ENCODE measurements at regions not wholly inside any gene's neighbourhood (a gene's known extent, or its start where the extent isn't known, plus 50 kb on each side); places are given as distances from the start of the nearest gene placed in this dataset.
A peak's percentile ranks its signal among the peaks of the same experiment; 100 is the strongest.

DNA sequence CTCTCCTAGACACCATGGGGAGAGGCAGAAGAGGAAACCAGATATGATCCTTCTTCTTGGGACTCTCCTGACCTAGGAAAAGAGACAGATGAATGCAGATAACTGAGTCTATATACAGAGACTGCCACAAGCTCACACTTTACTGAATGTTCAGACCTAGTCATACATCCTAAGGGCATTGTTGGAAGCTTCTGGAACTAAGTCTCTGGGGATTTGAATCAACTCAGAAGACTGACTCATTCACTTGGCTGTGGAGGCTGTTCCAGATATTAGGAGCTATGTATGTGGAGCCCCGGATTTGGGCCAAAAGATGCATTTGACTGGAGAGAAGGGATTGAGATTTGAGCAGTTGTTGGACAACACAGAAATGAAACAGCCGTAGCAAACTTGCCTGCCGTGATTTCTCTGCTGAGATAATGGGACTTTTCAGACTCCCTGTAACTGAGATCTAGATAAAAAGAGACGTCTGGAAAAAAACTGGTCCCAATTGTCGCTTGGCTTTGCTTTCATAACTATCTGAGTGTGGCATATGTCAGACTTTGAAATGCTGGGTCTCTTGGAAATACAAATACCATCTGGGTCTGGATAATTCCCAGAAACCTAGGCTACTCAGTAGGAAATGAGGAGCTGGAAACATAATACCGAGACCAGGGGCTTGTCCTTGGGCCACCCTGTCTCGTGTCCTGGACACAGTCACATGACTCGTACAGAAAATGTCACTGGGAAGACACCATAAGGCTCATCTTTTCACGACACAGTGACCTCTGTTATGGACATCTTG is 396.8 kb downstream of the NUAK1 start:
- TF ChIP-seq, protein P1, sequence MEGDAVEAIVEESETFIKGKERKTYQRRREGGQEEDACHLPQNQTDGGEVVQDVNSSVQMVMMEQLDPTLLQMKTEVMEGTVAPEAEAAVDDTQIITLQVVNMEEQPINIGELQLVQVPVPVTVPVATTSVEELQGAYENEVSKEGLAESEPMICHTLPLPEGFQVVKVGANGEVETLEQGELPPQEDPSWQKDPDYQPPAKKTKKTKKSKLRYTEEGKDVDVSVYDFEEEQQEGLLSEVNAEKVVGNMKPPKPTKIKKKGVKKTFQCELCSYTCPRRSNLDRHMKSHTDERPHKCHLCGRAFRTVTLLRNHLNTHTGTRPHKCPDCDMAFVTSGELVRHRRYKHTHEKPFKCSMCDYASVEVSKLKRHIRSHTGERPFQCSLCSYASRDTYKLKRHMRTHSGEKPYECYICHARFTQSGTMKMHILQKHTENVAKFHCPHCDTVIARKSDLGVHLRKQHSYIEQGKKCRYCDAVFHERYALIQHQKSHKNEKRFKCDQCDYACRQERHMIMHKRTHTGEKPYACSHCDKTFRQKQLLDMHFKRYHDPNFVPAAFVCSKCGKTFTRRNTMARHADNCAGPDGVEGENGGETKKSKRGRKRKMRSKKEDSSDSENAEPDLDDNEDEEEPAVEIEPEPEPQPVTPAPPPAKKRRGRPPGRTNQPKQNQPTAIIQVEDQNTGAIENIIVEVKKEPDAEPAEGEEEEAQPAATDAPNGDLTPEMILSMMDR (IDR thresholded peaks at IDR 0.05): no peak
- ATAC-seq (ENCODE audit: low FRiP score) (peak; percentile 87), DNase-seq (ENCODE audit: low spot score) (no peak)

DNA sequence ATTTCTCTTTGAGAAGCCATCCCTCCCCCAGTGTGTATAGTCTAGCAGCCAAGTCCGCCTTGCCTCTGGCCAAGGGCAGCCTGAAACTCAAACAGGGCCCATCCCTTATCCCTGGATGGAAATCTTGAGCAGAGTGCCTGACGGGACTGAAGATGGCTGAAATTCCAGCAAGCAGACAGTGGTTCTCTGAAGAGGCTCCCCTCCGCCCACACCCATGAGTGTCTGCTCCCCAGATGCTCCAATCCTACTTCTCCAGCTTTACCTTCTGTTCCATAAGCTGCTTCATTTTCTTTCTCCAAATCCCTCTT is 396.2 kb downstream of the NUAK1 start:
- DNase-seq (ENCODE audit: low spot score) (no peak), ATAC-seq (ENCODE audit: low FRiP score) (no peak)
- TF ChIP-seq, protein P1 (IDR thresholded peaks at IDR 0.05): no peak

DNA sequence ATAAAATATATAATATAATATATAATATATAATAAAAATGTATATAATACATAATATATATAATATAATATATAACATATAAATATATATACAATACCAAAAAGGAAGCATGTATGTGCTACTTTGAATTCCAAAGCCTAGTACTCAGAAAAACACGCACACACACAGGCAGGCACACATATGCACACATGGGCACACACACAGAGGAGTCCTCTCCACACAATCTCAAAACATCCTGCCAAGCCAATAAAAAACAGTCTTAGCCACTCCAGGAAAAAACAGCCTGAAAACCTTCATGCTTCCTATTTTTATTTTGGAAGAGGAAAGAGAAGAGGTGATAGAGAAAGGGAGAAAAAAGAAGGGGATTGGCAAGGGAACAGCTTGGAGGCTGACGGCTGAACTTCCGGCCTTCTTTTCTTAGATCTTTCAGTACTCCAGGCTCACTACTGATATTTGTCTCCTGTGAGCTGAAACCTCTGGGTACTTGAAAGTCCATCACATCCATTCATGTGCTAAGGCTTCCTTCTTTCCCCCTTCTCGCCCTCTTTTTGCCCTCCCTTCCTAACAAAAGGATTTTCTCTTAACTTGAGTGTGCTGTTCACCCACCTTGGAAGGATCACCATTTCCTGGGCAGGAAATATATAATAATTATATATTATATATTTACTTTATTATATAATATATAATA is 394.2 kb downstream of the NUAK1 start:
- ATAC-seq (ENCODE audit: low FRiP score) (no peak), DNase-seq (ENCODE audit: low spot score) (no peak)
- TF ChIP-seq, protein P1 (IDR thresholded peaks at IDR 0.05): no peak

DNA sequence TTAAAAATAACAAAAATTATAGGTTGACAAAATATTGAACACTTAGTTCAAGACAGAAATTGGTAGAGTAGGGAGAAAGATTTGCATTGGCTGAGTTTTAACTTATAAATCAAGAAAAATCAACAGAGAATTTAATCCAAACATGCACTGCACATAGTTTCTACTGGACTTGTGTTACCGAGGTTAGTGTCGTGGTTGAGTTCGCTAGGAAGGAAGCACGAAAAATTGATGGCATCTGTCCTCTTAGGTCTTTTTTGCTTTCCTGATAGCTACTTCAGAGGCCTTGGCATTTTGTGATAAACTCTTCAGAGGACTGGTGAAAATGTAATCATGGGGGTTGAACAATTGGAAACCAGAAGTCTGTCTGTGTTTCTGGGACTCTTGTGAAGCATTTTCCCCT is 392.9 kb downstream of the NUAK1 start:
- DNase-seq (ENCODE audit: low spot score): no peak
- TF ChIP-seq, protein P1 (IDR thresholded peaks at IDR 0.05): no peak
- no peak for ATAC-seq (ENCODE audit: low FRiP score)

DNA sequence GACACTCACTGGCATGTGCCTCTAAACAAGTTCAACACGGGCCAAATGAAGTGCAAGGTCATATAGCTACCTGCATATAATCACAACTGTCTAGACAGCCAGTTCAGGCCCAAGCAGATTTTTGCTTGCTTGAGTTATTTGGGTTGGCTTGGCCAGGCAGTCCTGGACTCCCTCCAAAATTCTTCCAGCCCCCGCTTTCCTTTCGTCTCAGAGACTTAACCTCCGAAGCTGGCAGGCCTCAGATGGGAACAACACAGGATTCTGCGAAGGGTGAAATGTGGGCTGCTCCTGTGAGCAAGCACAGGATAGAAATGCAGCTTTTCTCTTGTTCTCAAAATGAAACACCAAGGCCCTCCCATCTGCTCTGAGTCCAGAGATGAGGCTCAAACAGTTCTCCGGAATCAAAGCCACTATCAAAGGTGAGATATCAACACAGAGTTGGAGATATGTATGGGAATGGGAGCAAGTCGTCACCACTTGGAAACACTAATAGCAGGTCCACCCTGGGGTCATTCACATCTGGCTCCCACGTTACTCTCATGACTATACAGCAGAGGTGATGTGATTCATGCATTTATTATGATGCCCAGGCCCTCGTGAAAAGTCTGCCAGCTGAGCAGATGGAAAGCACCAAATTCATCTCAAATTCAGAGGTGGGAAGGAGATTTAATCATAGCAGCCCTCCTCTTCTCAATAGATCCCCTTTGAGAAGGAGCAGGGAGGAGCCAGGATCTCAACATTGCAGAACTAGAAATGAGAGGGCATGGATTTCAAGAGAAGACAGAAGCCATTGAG is 389.8 kb downstream of the NUAK1 start:
- peak; percentile 94 for ATAC-seq (ENCODE audit: low FRiP score)
- DNase-seq (ENCODE audit: low spot score): no peak
- TF ChIP-seq, protein P1 (IDR thresholded peaks at IDR 0.05): no peak

DNA sequence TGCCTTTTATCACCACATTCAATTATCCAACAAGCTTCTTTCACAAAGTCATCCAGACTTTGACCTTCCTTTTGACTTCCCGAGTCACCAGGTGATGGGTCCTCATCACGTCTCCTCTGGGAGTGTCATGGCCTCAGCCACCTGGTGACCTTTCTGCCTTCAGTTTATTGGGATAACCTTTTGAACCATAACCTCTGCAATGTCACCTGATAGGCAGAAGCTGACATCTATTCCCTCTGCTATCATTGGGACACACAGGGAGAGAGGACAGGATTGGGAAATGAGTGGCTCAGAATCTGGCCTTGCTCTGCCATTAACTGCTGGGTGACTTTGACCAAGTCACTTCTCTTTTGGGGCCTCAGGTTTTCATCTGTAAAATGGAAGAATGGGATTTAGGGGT is 388.7 kb downstream of the NUAK1 start:
- TF ChIP-seq, protein P1 (IDR thresholded peaks at IDR 0.05): no peak
- ATAC-seq (ENCODE audit: low FRiP score): no peak

More for the DNA sequence above, 388.7 kb downstream of the NUAK1 start:
- DNase-seq (ENCODE audit: low spot score): no peak

Data from omental fat pad (tissue), 3 donors.